AG04450 (cell line): ENCODE measurements at regions not wholly inside any gene's neighbourhood (a gene's known extent, or its start where the extent isn't known, plus 50 kb on each side); places are given as distances from the start of the nearest gene placed in this dataset.

Experiments
- CTCF ChIA-PET: fragments of 300-600, 350-600 bp; formaldehyde crosslinking; extraction: SDS; loops from one replicate; lab custom pipeline; 2022; ENCODE audit warnings: antibody characterized with exemption, inconsistent platforms; lab: Charles Lee
- POLR2A ChIA-PET: fragments of 350-600 bp; formaldehyde crosslinking; extraction: SDS; loops from one replicate; lab custom pipeline; 2021; ENCODE audit warnings: antibody characterized with exemption, inconsistent platforms; lab: Yijun Ruan, JAX
- DNase-seq: peaks from one replicate; pipeline ENCODE4 v3.0.0-alpha.2; 2011; ENCODE audit warnings: low read depth, low spot score
- H3K27ac ChIP-seq: one replicate; pipeline ENCODE4 v1.5.1; 2012; ENCODE audit warnings: low read depth, low read length, control low read depth
- H3K27me3 ChIP-seq: one replicate; pipeline ENCODE4 v1.6.0; 2012; ENCODE audit warnings: low read length; ENCODE audit not compliant: control insufficient read depth, insufficient read depth
- H3K4me3 ChIP-seq: 2 replicates; pipeline ENCODE4 v1.5.1; 2011; ENCODE audit warnings: mild to moderate bottlenecking, low read depth, low read length, control low read depth
- H3K9me3 ChIP-seq: 2 replicates; pipeline ENCODE4 v1.5.1; 2012; ENCODE audit warnings: low read length; ENCODE audit not compliant: control insufficient read depth, insufficient read depth
- TF ChIP-seq, protein P1 (sequence below): IDR thresholded peaks from 2 replicates; pipeline ENCODE4 v1.5.1; 2011; ENCODE audit warnings: low read depth, low read length, control low read depth, inconsistent platforms

DNA sequence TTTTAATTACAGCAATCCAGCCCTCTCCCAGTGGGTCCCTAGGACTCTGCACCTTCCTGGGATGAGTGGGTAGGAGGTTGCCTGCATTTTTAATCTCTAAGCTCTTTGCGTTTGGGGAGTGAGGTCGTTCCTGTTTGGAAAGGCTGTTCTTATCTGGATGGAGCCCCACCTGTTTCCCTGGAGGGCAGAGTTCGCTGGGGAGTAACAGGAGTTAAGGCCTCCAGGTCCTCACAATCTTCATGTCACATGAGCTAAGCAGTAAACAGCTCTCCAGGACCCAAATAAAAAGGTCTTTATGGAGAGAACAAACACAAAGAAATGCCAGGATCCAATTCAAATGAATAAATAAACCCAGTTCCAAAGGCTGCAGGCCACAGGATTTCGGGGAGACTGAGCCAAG lies 56.0 kb upstream of the RFLNA start:
- CTCF ChIA-PET, result no interaction called here
- Histone ChIP-seq H3K27me3 (peaks cover 6% of the 10 kb centered on the region), H3K9me3 (no peaks in the 10 kb centered on the region), H3K27ac (no peak overlapping the region), H3K4me3 (no peak overlapping the region)
- DNase-seq, result no peak
- TF ChIP-seq, protein P1, sequence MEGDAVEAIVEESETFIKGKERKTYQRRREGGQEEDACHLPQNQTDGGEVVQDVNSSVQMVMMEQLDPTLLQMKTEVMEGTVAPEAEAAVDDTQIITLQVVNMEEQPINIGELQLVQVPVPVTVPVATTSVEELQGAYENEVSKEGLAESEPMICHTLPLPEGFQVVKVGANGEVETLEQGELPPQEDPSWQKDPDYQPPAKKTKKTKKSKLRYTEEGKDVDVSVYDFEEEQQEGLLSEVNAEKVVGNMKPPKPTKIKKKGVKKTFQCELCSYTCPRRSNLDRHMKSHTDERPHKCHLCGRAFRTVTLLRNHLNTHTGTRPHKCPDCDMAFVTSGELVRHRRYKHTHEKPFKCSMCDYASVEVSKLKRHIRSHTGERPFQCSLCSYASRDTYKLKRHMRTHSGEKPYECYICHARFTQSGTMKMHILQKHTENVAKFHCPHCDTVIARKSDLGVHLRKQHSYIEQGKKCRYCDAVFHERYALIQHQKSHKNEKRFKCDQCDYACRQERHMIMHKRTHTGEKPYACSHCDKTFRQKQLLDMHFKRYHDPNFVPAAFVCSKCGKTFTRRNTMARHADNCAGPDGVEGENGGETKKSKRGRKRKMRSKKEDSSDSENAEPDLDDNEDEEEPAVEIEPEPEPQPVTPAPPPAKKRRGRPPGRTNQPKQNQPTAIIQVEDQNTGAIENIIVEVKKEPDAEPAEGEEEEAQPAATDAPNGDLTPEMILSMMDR, result no peak
- POLR2A ChIA-PET, result no interaction called here

DNA sequence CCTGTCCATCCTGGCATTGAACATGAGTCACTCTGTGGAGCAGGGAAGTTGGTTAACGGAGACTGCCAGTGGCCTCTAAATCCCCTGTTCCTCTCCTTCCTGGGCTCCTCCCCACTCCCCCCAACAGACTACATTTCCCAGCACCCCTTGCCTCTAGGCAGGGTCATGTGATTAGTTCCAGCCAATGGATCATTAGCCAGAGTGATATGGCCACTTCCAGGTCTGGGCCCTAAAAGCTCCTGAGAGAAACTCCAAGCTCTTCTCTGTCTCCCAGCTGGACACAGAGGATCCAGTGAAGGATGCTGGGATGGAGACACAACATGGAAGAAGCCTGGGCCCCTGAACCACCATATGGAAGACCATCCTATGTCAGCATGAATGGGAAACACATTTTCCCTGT lies 54.4 kb upstream of the RFLNA start:
- TF ChIP-seq, protein P1, result no peak
- DNase-seq, result no peak
- Histone ChIP-seq H3K9me3 (no peaks in the 10 kb centered on the region), H3K27ac (no peak overlapping the region), H3K4me3 (no peak overlapping the region), H3K27me3 (peaks cover 6% of the 10 kb centered on the region)
- ChIA-PET CTCF (no interaction called here), POLR2A (no interaction called here)

DNA sequence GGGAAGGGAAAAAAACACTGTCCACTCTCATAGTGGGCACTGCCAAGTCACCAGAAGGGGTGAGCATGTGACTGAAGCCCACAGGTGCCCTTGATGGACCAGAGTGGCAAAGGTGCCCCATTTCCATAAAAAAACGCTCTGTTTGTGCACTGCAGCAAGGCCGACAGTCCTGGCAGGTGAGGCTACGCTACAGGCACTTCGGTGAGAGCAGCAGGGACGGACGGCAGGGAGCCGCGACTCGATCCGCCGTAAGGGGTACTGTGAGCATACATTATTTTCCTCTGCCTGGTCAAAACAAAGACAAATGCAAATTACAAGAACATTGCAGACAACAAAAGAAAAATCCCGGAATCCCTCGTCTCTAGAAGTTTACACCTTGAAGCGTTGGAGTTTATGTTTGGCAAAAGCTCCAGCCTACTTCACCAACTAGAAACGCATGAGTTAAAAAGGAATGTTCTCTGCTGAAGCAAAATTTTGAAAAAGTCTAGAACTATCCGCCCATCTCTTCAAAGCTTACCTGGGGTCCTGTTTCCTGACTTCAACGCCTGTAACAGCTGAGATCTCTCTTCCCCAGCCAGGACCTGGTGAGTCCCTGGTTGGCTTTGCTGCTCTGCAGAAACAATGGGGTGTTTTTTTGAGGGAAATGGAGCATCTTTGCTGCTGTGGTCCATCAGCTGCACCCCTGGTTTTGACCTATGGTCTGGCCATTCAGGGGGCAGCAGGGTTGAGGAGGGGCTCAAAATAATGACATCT lies 52.9 kb upstream of the RFLNA start:
- CTCF ChIA-PET, result no interaction called here
- H3K27ac ChIP-seq, result no peak overlapping the region
- no peak overlapping the region for H3K4me3 ChIP-seq
- no peaks in the 10 kb centered on the region for H3K9me3 ChIP-seq
- H3K27me3 ChIP-seq, result peaks cover 6% of the 10 kb centered on the region
- POLR2A ChIA-PET, result no interaction called here
- no peak for DNase-seq
- TF ChIP-seq, protein P1, result no peak

DNA sequence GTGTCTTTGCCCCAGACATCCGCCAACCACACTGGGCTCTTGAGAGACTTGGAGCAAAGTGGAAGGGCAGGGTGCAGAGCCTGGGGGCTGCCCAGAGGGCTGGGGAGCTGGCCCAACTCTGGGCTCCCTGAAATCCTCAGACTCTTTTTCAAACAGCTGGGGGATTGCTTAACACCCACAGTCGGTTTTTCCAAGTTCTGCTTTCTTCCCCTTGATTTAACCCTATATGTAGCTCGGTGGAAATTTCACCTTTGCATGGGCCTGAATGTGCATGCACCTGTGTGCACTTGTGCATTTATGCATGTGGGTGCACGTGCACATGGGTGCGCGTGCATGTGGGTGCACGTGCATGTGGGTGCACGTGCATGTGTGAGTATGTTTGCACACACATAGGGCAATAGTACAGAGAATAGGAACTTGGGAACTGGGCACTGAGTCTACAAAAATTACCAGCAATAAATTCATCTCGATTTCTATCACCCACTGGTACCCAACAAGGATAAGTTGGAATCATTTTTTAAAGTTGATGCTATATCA lies 52.3 kb upstream of the RFLNA start:
- H3K4me3 ChIP-seq, result no peak overlapping the region
- peaks cover 11% of the 10 kb centered on the region for H3K27me3 ChIP-seq
- TF ChIP-seq, protein P1, result no peak
- no peak for DNase-seq
- CTCF ChIA-PET, result no interaction called here
- POLR2A ChIA-PET, result no interaction called here
- H3K27ac ChIP-seq, result no peak overlapping the region
- H3K9me3 ChIP-seq, result no peaks in the 10 kb centered on the region

DNA sequence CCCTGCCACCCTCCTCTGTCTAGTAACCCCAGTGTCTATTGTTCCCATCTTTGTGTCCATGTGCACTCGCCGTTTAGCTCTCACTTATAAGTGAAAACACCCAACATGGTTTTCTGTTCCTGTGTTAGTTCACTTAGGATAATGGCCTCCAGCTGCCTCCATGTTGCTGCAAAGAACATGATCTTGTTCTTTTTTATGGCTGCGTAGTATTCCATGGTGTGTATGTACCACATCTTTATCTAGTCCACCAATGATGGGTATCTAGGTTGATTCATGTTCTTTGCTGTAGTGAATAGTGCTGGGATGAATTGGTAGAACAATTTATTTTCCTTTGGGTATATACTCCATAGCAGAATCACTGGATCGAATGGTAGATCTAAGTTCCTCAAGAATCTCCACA lies 51.0 kb upstream of the RFLNA start:
- no peaks in the 10 kb centered on the region for H3K9me3 ChIP-seq
- no peak for DNase-seq
- no peak overlapping the region for H3K27ac ChIP-seq
- POLR2A ChIA-PET, result no interaction called here
- CTCF ChIA-PET, result no interaction called here
- H3K27me3 ChIP-seq, result peaks cover 19% of the 10 kb centered on the region
- TF ChIP-seq, protein P1, result no peak
- no peak overlapping the region for H3K4me3 ChIP-seq
